Memory B cell (primary cell): ENCODE measurements at regions not wholly inside any gene's neighbourhood (a gene's known extent, or its start where the extent isn't known, plus 50 kb on each side); places are given as distances from the start of the nearest gene placed in this dataset.
"Not testable (repeated sequence)": the region's sequence is repeated elsewhere in the genome, so short reads cannot be mapped to it uniquely, and the experiment has no call there.

Experiments used
- ATAC-seq: fragments of 150-1000 bp; cut with Tn5 transposase; 2 replicates; pipeline ENCODE4 v1.10.0; 2021; ENCODE audit warnings: low read depth, mild to moderate bottlenecking, moderate library complexity
- DNase-seq, 2 donors: peaks; one replicate each; pipeline ENCODE4 v3.0.0; 2022; ENCODE audit warnings: low spot score in 2 of 2
- H3K27ac Mint-ChIP-seq: one replicate; pipeline ENCODE4 v1.8.0; 2022; ENCODE audit warnings: mild to moderate bottlenecking, moderate library complexity, mixed read lengths
- H3K27me3 Mint-ChIP-seq: one replicate; pipeline ENCODE4 v1.8.0; 2022; ENCODE audit warnings: mixed read lengths
- H3K36me3 Mint-ChIP-seq: one replicate; pipeline ENCODE4 v1.8.0; 2022; ENCODE audit warnings: mild to moderate bottlenecking, mixed read lengths
- H3K4me1 Mint-ChIP-seq: one replicate; pipeline ENCODE4 v1.8.0; 2022; ENCODE audit warnings: mixed read lengths
- H3K4me3 Mint-ChIP-seq: one replicate; pipeline ENCODE4 v1.8.0; 2022; ENCODE audit warnings: mild to moderate bottlenecking, moderate library complexity, mixed read lengths
- H3K9me3 Mint-ChIP-seq: one replicate; pipeline ENCODE4 v1.8.0; 2022; ENCODE audit warnings: mixed read lengths

DNA sequence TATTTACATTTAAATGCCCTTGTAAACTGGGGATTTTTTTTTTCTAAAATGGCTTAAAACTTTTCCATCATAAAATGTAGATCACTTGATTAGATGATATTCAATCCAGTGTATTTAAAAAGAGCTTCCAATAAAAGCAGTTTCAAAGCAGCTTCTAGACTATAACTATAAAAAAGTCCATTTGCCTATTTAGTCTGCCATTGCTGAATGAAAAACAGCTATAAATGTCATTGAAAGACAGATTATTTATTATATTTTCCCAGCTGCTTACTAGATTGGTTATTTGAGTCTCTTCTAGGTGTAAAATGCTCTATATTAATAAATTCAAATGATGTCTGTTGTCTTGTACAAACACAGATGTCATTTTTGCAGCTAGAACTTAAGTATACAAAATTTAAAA, 414.8 kb downstream of the RMST start:
- Mint-ChIP-seq H3K4me3 (no peak overlapping the region), H3K27me3 (no peaks in the 10 kb centered on the region), H3K27ac (no peak overlapping the region), H3K36me3 (no peaks in the 10 kb centered on the region), H3K9me3 (peaks cover 1% of the 10 kb centered on the region), H3K4me1 (no peaks in the 10 kb centered on the region)
- ATAC-seq (no peak), DNase-seq (no peak)

DNA sequence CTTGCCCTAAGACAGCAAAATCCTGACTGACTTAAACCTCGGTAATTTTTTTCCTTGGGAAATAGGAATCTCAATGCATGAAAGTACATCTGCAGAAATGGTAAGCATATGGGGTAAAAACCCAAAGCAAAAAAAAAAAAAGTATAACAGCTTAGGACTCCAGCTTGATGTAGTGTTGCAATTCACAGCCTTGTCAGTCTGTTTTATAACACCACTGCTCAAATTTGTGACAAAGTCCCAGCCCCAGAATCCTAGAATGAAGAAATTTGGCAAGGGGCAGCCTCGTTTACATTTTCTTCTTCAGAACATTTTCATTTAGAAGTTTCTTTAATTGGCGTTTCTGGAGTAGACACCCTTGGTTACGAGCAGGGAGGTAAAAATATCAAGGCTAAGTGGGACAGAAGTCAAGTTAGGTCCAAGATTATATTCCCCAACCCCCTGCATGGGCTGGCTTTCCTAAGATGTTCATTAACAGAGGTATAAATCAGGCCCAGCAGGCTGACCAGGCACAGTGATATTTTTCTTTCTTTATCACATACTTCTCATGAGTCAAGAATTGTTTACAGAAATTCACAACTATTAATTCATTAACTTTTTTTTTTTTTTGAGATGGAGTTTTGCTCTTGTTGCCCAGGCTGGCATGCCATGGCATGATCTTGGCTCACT, 424.0 kb downstream of the RMST start:
- no peaks in the 10 kb centered on the region for H3K4me1 Mint-ChIP-seq
- no peak for ATAC-seq
- no peaks in the 10 kb centered on the region for H3K36me3 Mint-ChIP-seq
- no peaks in the 10 kb centered on the region for H3K9me3 Mint-ChIP-seq
- H3K27ac Mint-ChIP-seq = no peak overlapping the region
- DNase-seq = no peak
- no peaks in the 10 kb centered on the region for H3K27me3 Mint-ChIP-seq
- H3K4me3 Mint-ChIP-seq = no peak overlapping the region

DNA sequence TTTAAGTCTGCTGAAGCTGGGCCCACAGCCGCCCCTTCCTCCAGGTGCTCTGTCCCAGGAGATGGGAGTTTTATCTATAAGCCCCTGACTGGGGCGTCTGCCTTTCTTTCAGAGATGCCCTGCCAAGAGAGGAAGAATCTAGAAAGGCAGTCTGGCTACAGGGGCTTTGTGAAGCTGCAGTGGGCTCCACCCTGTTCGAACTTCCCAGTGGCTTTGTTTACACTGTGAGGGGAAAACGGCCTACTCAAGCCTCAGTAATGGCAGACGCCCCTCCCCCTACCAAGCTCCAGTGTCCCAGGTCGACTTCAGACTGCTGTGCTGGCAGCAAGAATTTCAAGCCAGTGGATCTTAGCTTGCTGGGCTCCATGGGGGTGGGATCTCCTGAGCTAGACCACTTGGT, 435.3 kb downstream of the RMST start:
- not testable (repeated sequence) for H3K27me3 Mint-ChIP-seq, H3K4me3 Mint-ChIP-seq, H3K4me1 Mint-ChIP-seq, H3K9me3 Mint-ChIP-seq, H3K27ac Mint-ChIP-seq, DNase-seq, H3K36me3 Mint-ChIP-seq, ATAC-seq

DNA sequence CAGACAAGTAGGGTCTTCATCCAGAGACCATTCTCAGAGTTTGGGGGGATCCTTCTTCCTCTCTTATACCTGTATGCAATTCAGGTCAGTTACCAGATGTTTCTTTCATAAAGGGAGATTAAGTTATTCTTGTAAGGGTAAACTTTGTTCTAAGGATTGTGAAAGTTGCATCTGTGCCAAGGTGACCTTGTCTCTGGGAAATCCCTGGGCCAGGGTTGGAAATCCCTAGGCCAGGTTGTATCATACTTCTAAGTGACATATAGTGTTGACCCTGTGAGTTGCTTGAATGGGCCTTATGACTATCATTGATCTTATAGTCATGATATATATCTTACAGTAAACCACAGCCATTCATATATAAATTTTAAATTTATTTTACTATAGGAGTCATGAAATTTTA, 436.9 kb downstream of the RMST start:
- Mint-ChIP-seq H3K4me3 (no peak overlapping the region), H3K9me3 (peaks cover 1% of the 10 kb centered on the region), H3K36me3 (no peaks in the 10 kb centered on the region), H3K27ac (no peak overlapping the region), H3K27me3 (no peaks in the 10 kb centered on the region), H3K4me1 (no peaks in the 10 kb centered on the region)
- DNase-seq = no peak
- ATAC-seq = no peak

DNA sequence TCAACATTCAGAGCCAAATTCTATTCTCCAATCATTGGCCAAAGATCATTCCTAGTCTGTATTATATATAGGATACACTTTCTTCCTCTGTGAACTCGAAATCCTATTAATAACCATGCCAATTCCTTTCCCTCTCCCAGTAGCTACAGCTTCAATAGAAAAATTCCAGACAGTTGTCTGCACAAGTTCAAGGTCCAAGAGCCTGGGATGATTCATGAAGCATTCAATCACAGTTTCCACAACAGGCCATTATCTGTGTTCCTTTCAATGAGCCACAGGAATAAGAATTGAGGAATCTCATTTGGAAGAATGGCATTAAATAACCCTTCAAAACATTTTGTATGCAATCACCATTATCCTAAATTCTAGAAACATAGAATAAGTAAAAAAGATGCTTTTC, 437.4 kb downstream of the RMST start:
- no peak for ATAC-seq
- no peak overlapping the region for H3K27ac Mint-ChIP-seq

DNA sequence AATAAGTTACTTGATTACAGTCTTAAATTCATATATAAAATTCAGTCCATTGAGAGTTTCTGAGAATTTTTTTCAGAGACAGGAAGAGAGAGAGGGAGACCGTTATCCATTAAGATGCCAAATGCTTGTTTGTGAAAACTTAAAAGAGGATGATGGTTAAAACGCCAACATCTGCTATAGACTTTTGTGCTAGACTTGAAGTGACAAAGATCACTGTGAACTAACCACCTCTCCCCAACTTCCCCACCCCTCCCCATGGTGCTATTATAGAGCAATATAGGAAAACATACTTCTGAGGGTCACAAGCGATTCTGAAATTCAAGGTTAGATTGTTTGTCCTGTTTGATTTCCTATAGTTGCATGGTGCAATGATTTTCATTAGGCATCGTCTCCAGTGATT, 440.8 kb downstream of the RMST start:
- DNase-seq (no peak), ATAC-seq (no peak)
- H3K4me1 Mint-ChIP-seq = no peaks in the 10 kb centered on the region
- H3K4me3 Mint-ChIP-seq = no peak overlapping the region
- H3K36me3 Mint-ChIP-seq = no peaks in the 10 kb centered on the region
- no peak overlapping the region for H3K27ac Mint-ChIP-seq
- H3K9me3 Mint-ChIP-seq = peaks cover 1% of the 10 kb centered on the region
- no peaks in the 10 kb centered on the region for H3K27me3 Mint-ChIP-seq

More for the DNA sequence above, 437.4 kb downstream of the RMST start:
- no peak for DNase-seq
- H3K36me3 Mint-ChIP-seq = no peaks in the 10 kb centered on the region
- H3K9me3 Mint-ChIP-seq = peaks cover 1% of the 10 kb centered on the region
- H3K27me3 Mint-ChIP-seq = no peaks in the 10 kb centered on the region
- H3K4me1 Mint-ChIP-seq = no peaks in the 10 kb centered on the region
- H3K4me3 Mint-ChIP-seq = no peak overlapping the region

DNA sequence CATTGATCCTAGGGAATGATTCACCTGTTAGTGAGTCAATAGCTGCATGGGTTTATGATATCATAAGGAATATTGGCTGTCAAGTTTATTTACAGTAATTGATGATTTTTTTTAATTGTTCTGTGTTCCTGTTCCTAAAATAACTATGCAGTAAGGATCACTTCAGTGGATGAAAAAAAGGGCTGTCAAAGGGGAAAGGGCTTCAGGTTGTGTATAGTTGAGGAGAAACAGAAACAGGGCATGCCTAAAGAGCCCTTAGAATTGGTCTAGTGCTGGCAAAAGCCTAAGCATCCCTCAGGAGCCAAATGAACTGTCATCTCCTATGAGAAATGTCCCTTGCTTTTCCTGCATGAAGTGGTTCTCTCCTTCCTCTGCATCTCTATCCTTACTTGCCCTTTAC, 444.9 kb downstream of the RMST start:
- Mint-ChIP-seq H3K9me3 (peaks cover 1% of the 10 kb centered on the region), H3K4me3 (no peak overlapping the region), H3K27ac (no peak overlapping the region), H3K27me3 (no peaks in the 10 kb centered on the region), H3K36me3 (no peaks in the 10 kb centered on the region), H3K4me1 (no peaks in the 10 kb centered on the region)
- DNase-seq (no peak), ATAC-seq (no peak)

DNA sequence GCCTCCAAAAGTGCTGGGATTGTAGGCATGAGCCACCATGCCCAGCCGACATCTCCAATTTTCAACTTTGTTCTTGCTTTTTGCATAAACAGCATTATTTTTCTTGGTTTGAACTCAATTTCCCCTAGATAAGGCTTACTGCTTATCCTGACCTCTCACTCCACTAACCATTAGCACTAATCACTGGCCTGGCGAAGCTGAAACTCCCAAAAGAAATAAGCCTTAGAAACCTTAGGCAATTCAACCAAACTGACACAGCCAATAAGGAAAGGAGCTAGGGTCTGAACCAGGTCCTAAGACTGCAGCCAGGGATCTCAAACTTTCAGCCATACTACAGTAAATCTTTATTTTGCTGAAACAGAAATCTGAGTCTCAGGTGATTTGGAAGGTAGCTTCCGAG, 448.0 kb downstream of the RMST start:
- no peak overlapping the region for H3K27ac Mint-ChIP-seq
- no peaks in the 10 kb centered on the region for H3K27me3 Mint-ChIP-seq
- H3K4me1 Mint-ChIP-seq = no peaks in the 10 kb centered on the region
- H3K9me3 Mint-ChIP-seq = no peaks in the 10 kb centered on the region
- DNase-seq (no peak), ATAC-seq (no peak)
- H3K4me3 Mint-ChIP-seq = no peak overlapping the region
- no peaks in the 10 kb centered on the region for H3K36me3 Mint-ChIP-seq

DNA sequence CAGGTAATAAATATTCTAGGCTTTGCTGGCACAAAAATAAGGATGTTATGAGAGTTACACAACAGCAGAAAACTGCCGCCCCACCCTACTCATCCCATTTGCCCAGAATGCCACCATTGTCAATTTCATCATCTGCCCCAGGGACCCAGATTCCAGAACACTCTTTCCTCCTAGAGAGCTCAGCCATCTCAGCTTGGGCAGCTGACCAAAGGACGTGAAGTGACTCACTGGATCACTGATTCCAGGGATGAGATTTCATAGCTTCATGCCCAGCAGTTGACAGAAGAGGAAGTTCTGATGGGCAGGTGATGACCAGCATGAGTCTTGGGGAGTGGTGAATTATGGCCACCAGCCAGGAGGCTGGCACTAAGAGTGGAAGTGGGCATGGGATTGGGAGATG, 450.3 kb downstream of the RMST start:
- ATAC-seq = no peak
- no peaks in the 10 kb centered on the region for H3K27me3 Mint-ChIP-seq

DNA sequence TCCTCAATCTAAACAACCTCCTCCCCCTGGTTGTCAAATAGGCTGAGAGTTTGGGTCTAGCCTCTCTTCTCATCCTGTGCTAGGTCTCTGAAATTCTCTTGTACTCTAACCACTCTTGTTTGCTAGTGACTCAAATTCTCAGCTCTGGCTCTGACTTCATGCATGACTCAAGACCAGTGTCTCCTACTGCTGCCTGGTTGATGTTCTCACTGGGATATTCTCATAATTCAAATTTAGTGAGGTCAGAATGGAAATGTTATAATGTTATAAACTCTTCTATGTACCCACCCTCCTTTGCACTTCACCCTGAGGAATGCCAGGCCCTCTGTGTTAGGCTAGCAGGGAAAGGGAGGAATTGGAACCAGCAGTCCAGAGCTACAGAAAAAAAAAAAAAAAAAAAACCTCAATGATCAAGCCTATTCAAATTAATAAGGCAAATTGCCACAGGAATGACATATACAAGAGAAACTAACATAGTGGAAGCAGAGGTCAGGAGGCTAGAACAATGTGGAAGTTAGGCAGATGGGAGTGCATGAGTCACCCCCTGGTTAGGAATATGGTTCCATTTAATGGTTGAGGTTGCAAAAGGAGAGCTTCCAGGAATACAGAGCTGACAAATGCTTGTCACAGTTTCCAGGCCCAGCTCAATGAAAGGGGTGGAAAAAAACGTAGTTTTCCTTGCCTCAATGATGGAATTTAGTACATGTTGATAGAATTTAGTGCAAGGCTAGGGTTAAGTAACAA, 459.5 kb downstream of the RMST start:
- H3K9me3 Mint-ChIP-seq = peaks cover 3% of the 10 kb centered on the region
- H3K27ac Mint-ChIP-seq = no peak overlapping the region
- no peaks in the 10 kb centered on the region for H3K4me1 Mint-ChIP-seq
- no peaks in the 10 kb centered on the region for H3K36me3 Mint-ChIP-seq
- no peak overlapping the region for H3K4me3 Mint-ChIP-seq
- DNase-seq = no peak
- no peaks in the 10 kb centered on the region for H3K27me3 Mint-ChIP-seq
- no peak for ATAC-seq

More for the DNA sequence above, 450.3 kb downstream of the RMST start:
- no peak for DNase-seq
- Mint-ChIP-seq H3K9me3 (no peaks in the 10 kb centered on the region), H3K36me3 (no peaks in the 10 kb centered on the region), H3K4me1 (no peaks in the 10 kb centered on the region), H3K4me3 (no peak overlapping the region), H3K27ac (no peak overlapping the region)

DNA sequence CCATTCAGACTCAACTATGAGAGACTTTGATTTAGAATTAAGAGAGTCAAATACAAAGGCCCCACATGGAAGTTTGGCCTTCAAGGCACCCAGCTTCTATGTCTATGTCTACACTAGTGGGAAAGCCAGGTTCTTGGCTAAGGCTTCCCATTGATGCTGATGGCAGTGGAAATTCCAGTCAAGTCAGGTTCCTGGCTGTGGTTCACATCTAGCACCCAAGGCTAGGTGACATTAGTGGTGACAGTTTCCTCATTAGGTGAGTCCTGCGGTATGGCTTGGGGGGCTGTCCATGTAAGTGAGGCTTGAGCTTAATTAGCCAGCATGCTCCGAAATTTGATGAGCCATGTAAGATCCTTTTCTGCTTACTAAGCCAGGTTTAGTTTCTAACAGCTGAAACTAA, 460.9 kb downstream of the RMST start:
- Mint-ChIP-seq H3K36me3 (no peaks in the 10 kb centered on the region), H3K9me3 (peaks cover 3% of the 10 kb centered on the region), H3K4me3 (no peak overlapping the region), H3K27me3 (no peaks in the 10 kb centered on the region), H3K27ac (no peak overlapping the region), H3K4me1 (no peaks in the 10 kb centered on the region)
- ATAC-seq = no peak
- no peak for DNase-seq

DNA sequence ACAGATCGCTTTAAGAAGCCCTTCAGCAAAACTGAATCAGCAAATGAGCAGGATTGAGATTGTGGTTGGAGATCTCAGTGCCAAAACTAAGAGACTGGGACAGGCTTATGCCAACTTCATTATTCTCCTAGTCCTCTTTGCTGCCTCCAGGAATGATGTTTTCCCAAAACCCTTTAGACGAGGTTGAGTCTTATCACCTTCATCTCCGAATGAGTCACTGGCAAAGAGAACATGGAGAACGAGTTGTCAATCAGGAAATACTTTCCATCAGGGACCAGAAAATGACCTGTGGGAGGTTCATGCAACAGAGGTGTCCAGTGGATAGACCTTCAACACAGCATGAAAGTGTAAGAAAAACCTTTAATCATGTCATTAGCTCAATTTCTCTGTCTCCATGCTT, 461.5 kb downstream of the RMST start:
- peaks cover 3% of the 10 kb centered on the region for H3K9me3 Mint-ChIP-seq

DNA sequence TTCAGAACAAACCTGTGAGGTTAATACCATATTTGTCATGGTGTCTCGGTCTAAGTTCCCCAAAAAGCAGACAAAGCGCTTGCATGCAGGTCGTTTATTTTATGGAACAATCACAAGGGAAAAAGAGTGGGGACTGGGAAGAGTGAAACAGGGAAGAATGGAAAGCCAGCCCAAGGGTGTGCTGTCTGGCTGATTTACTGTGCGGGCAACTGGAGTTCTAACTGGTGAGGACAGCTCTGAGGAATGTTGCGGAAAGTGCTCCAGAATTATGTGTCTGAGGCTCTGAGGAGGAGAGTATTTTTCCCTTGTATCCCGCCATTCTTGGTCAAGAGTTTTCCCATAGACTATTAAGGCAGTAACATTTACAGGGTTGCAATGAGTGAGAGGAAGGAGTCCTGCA, 465.4 kb downstream of the RMST start:
- H3K27ac Mint-ChIP-seq = no peak overlapping the region
- no peaks in the 10 kb centered on the region for H3K27me3 Mint-ChIP-seq
- H3K9me3 Mint-ChIP-seq = no peaks in the 10 kb centered on the region
- no peak for ATAC-seq
- no peak for DNase-seq
- no peaks in the 10 kb centered on the region for H3K4me1 Mint-ChIP-seq
- no peaks in the 10 kb centered on the region for H3K36me3 Mint-ChIP-seq
- no peak overlapping the region for H3K4me3 Mint-ChIP-seq

More for the DNA sequence above, 461.5 kb downstream of the RMST start:
- no peak overlapping the region for H3K27ac Mint-ChIP-seq
- no peak overlapping the region for H3K4me3 Mint-ChIP-seq
- ATAC-seq (no peak), DNase-seq (no peak)
- H3K27me3 Mint-ChIP-seq = no peaks in the 10 kb centered on the region
- no peaks in the 10 kb centered on the region for H3K36me3 Mint-ChIP-seq
- no peaks in the 10 kb centered on the region for H3K4me1 Mint-ChIP-seq

DNA sequence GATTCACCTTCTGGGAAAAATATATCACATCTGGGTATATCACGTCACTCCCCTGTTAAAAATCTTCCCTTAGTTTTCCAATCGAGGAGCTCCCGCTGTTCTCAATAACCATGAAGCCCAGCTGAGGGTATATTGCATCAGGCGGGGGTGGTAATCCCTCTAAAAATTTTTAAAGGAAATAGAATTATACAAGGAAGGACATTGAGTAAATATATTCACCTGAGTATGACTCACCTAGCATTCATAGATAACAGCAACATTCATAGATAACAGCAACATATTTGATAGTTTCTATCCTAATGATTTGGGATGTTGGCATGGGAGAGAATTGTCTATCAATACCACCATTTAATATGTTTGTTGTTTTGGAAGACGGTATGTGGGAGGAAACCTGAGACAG, 473.6 kb downstream of the RMST start:
- no peaks in the 10 kb centered on the region for H3K36me3 Mint-ChIP-seq
- H3K27ac Mint-ChIP-seq = no peak overlapping the region
- ATAC-seq (no peak), DNase-seq (no peak)
- H3K4me1 Mint-ChIP-seq = no peaks in the 10 kb centered on the region
- peaks cover 3% of the 10 kb centered on the region for H3K9me3 Mint-ChIP-seq
- no peaks in the 10 kb centered on the region for H3K27me3 Mint-ChIP-seq
- H3K4me3 Mint-ChIP-seq = no peak overlapping the region

DNA sequence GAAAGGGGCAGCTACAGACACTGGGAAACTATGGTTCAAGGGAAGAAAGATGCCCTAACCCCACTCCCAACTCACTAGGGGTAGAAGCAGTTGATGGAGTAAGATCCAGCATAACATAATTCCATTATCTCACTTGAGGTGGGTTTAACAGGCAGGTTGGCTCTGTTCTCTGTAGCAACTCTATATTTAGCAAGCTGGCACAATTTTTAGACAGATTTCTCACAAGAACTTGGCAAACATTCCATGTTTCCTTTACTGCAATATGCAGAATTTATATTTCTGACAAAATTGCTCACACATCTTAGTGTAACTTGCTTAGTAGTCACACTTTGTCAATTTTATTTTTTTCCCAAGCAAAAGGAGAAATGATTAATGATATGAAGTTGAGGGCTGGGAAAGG, 475.4 kb downstream of the RMST start:
- peaks cover 4% of the 10 kb centered on the region for H3K9me3 Mint-ChIP-seq
- H3K27me3 Mint-ChIP-seq = no peaks in the 10 kb centered on the region
- no peak for DNase-seq
- no peaks in the 10 kb centered on the region for H3K4me1 Mint-ChIP-seq
- H3K36me3 Mint-ChIP-seq = no peaks in the 10 kb centered on the region
- no peak for ATAC-seq
- no peak overlapping the region for H3K4me3 Mint-ChIP-seq
- H3K27ac Mint-ChIP-seq = no peak overlapping the region
